ENCODE measurements at regions not wholly inside any gene's neighbourhood (a gene's known extent, or its start where the extent isn't known, plus 50 kb on each side); places are given as distances from the start of the nearest gene placed in this dataset.

DNA sequence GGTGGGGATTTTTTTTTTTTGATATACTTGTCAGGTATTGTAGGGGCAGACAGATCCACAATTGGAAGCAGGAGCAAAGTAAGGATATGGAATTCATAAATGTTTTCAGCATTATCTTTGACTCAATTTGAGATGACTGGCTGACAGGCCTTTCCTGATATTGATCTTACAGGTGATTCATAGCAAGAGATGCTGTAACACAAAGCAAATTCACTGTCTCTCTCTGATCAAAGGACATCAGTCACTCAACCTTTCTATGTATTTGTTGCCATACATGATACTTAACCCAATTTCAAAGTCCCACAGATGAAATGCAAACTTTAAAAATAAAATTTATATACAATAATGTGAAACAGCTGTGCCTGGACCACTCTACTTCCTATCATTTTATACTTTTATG lies 1506.9 kb downstream of the AACS start:
- no peaks in the 10 kb centered on the region for H4K20me1 ChIP-seq (replicated peaks in 1 of 2; ENCODE audit: control insufficient read depth in 1 of 2, insufficient read depth in 2 of 2, low read length in 2 of 2)
- H3K9me3 ChIP-seq (ENCODE audit: insufficient read depth in 2 of 2, low read depth in 1 of 2, low read length in 1 of 2) = peaks cover 3 to 4% of the 10 kb centered on the region in 2 experiments; a peak in 3 of 4 replicates
- H3K4me1 ChIP-seq (replicated peaks in 1 of 4; ENCODE audit: control insufficient read depth in 3 of 4, insufficient read depth in 4 of 4, low read length in 3 of 4) = peaks cover 0 to 3% (median 0%) of the 10 kb centered on the region in 4 experiments; a peak in 1 of 7 replicates
- FAIRE-seq (no peak), DNase-seq (ENCODE audit: low read depth in 1 of 2, low spot score in 2 of 2) (no peak)
- H3K23ac ChIP-seq (ENCODE audit: insufficient read length) = no peak overlapping the region
- no peak overlapping the region for H3K27ac ChIP-seq (ENCODE audit: low read depth, low read length)
- H2BK5ac ChIP-seq (ENCODE audit: low read depth, low read length) = no peak overlapping the region
- H3K9ac ChIP-seq (replicated peaks in 1 of 4; ENCODE audit: extremely low read depth in 1 of 4, low read depth in 3 of 4, low read length in 3 of 4) = no peak overlapping the region
- H4K5ac ChIP-seq (ENCODE audit: insufficient read length, low read depth, low read length) = no peak overlapping the region
- H2AK5ac ChIP-seq (ENCODE audit: low read depth, low read length) = no peak overlapping the region
- H3K79me1 ChIP-seq (ENCODE audit: low read depth, low read length) = no peaks in the 10 kb centered on the region
- no peak overlapping the region for H3K18ac ChIP-seq (ENCODE audit: extremely low read depth, low read length)
- H3K14ac ChIP-seq (ENCODE audit: insufficient read length) = no peak overlapping the region
- ChIA-PET POLR2A (ENCODE audit: partially characterized antibody) (no interaction called here), CTCF (ENCODE audit: partially characterized antibody) (no interaction called here)
- no peak overlapping the region for H3K56ac ChIP-seq (replicated peaks; ENCODE audit: insufficient read length, low read depth, low read length)
- H2BK15ac ChIP-seq (ENCODE audit: low read length) = no peak overlapping the region
- no peak overlapping the region for H2AFZ ChIP-seq (ENCODE audit: low read length)
- H3K23me2 ChIP-seq (ENCODE audit: low read depth, low read length) = no peaks in the 10 kb centered on the region
- no peak overlapping the region for H2BK20ac ChIP-seq (ENCODE audit: low read length)
- no peak overlapping the region for H4K8ac ChIP-seq (ENCODE audit: extremely low read depth, insufficient read depth, low read length)
- H2BK120ac ChIP-seq (replicated peaks; ENCODE audit: low read depth, low read length) = no peak overlapping the region
- H2BK12ac ChIP-seq (ENCODE audit: low read depth, low read length) = no peak overlapping the region
- no peak overlapping the region for H3K4ac ChIP-seq (replicated peaks; ENCODE audit: insufficient read length, low read depth, low read length)
- no peak overlapping the region for H3K4me3 ChIP-seq (ENCODE audit: extremely low read depth in 1 of 4, insufficient read depth in 2 of 4, low read depth in 3 of 4, low read length in 4 of 4)
- no peak overlapping the region for H4K91ac ChIP-seq (replicated peaks; ENCODE audit: insufficient read length, low read length)
- H3K36me3 ChIP-seq (ENCODE audit: control insufficient read depth in 2 of 4, insufficient read depth in 4 of 4, low read length in 3 of 4) = no peaks in the 10 kb centered on the region
- no peaks in the 10 kb centered on the region; a peak in 1 of 7 replicates for H3K27me3 ChIP-seq (replicated peaks in 1 of 4; ENCODE audit: control insufficient read depth in 3 of 4, extremely low read depth in 1 of 4, insufficient read depth in 3 of 4, low read length in 3 of 4)
- TF ChIP-seq ATF2 (IDR thresholded peaks at IDR 0.05; ENCODE audit: low read length) (no peak), SP1 (IDR thresholded peaks at IDR 0.05; ENCODE audit: low read depth, low read length) (no peak), CBX5 (IDR thresholded peaks at IDR 0.05; ENCODE audit: low read depth, low read length) (no peak), SP4 (IDR thresholded peaks at IDR 0.05; ENCODE audit: low read length) (no peak)
- no peak overlapping the region for H3K4me2 ChIP-seq (ENCODE audit: insufficient read depth in 1 of 2, low read depth in 2 of 2, low read length in 2 of 2)
- H3K79me2 ChIP-seq (ENCODE audit: control insufficient read depth in 1 of 2, insufficient read depth in 2 of 2, low read length in 2 of 2) = no peaks in the 10 kb centered on the region
